ENCODE measurements at regions not wholly inside any gene's neighbourhood (a gene's known extent, or its start where the extent isn't known, plus 50 kb on each side); places are given as distances from the start of the nearest gene placed in this dataset.

DNA sequence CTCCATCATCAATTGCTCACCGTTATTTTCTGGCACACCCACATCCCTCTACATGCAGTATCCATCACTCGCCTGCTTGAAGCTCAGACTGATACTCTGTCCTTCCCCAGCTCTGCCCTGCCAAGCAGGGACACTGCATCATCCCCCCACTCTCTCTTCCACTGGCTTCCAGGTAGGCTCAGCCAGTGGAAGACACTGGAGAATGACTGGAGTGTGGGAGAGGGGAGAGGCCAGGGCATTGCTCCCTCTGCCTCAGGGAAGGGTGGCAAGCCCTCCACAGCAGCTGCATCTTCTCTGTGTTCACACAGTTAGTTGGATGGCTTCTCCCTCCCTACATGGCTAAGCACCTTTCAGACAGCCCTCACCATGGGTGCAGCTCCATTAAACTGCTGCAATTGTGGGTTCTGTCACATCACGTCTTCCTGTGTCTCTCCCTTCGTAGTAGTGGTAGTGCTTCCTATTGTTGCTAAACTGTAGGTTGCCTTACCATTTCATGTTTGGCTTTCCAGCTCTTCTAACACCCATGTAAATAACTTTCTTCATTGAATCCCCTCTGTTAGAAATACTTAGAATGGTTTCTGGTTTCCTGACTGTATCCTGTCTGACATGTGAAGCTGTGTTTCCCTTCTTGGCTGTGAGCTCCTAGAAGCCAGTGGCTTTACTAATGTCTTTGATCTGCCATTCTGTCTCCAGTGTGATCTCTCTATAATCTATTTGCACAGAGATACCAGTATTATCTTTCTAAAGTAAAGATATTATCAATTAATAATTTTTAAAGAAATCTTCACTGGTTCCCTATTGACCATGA, 483.7 kb upstream of the LRRN3 start:
- no peak for DNase-seq

DNA sequence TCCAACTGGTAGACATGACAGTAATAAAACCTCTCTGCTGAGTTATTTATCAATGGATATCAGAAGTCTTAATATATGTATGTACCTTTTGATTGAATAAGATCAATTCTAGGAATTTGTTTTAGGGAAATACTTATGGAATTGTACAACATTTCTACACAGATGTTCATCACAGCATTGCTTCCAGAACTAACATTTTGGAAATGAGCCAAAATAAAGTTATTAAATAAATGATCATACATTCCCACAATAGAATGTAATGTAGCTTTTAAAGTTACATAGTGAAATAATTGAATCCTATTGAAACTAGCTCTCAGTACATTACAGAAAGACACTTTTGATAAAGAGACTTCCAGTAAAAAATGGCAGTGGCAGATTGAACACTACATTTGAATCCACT, 481.6 kb upstream of the LRRN3 start:
- DNase-seq, result no peak

DNA sequence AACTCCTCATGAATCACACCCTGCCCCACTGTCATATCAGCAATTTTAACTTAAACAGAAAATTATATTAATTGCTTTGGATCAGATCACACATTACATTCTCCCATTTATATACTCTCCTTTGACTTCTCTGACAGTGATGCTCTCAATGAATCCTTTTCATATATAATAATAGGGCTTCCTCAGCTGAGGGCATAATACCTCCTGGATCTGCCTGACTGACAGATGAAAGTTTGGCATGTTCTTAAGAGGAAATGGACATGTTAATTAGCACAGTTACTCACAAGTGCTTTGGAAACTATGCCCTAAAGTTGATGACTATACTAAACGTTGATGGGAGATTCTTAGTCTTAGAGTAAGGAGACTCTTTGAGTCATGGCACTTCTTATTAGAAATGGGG, 478.2 kb upstream of the LRRN3 start:
- DNase-seq, result no peak
